ENCODE measurements at regions not wholly inside any gene's neighbourhood (a gene's known extent, or its start where the extent isn't known, plus 50 kb on each side); places are given as distances from the start of the nearest gene placed in this dataset.
"Not testable (repeated sequence)": the region's sequence is repeated elsewhere in the genome, so short reads cannot be mapped to it uniquely, and the experiment has no call there.

- not testable (repeated sequence) for TF ChIP-seq CTCF, POLR2A (IDR thresholded peaks at IDR 0.05)
Observed at GRCh38 chr16:5159537-5159936, 61.9 kb upstream of the EEF2KMT start.

Data from transverse colon (tissue), 3 donors.